Hepatic stellate cell (primary cell): ENCODE measurements at regions not wholly inside any gene's neighbourhood (a gene's known extent, or its start where the extent isn't known, plus 50 kb on each side); places are given as distances from the start of the nearest gene placed in this dataset.

Experiments used
- DNase-seq: peaks from one replicate; pipeline ENCODE4 v3.0.0; 2011; ENCODE audit warnings: low spot score

DNA sequence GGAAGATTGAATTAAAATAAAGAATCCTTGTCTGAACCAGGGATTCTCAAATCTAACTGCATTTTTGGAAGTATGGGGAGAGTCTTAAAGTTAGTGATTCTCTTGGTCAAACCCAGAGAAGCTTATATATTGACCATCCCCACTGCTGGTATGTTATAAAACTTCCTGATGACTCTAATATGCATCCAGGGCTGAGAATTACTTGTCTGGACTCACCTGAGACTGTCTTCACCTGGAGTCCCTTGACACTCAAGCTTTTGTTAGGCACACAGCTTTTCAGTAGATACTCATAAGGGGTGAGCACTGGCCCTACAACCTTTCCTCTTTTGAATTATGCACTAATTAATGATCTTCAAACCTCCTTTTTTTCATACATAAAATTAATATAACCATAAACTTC, 149.6 kb upstream of the GULP1 start:
- DNase-seq: no peak

DNA sequence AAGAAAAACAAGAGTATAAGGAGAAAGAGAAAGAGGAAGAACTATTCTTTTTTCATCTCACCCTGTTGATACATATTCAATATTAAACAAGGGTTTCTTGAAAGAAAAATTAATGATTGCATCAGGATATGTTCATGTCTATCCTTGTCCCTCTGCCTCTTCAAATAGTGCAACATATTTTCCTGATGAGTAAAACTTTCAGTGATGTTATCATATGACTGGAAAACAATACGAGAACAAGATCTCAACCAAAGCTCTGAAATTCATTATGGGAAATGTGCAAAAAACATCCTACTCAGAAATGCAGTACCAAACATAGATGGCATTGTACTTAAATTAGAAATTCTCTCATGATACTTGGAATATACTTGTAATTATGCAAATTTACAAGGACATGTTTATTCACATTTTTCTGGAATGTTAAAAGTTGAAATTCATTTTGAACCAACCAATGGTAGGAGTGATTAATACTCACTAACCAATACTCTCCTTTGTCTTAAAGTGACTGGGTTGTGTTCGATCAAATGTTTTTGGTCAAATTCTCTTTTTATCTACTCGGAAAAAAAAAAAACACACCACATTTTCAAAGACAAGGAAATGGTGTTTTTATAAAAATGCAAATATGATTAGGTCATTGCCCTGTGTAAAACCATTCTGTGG, 148.9 kb upstream of the GULP1 start:
- no peak for DNase-seq

DNA sequence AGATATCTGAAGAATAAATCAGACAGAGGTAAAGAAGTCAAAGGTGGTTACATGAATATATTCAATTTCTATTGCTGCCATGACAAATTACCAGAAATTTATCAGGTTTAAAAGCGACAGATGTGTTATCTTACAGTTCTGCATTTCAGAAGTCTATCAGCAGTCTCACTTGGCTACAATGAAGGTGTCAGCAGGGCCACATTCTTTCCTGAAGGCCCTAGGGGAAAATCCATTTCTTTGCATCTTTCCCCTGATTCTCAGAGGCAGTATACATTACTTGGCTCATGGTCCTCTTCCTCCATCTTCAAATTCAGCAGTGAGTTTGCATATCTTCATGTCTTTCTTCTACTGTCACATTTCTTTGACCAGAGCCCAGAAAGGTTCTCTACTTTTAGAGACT, 145.8 kb upstream of the GULP1 start:
- no peak for DNase-seq

DNA sequence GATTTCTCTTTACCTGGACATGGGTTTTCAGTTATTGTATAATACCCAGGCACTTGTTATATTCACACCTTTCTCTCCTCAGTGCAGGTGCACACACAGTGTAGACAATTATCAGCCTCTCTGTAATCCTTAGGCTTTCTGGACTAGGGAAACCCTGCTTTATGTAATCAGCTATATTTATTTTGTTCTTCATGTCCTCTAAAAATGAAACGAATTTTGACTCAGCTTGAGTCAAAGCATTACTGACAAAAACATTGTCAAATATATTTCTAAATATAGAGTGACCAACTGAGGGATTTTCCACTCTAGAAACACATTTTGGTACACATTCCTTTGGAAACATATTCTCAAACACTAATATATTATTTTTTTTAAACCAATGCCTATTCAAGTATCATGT, 144.8 kb upstream of the GULP1 start:
- DNase-seq: no peak

DNA sequence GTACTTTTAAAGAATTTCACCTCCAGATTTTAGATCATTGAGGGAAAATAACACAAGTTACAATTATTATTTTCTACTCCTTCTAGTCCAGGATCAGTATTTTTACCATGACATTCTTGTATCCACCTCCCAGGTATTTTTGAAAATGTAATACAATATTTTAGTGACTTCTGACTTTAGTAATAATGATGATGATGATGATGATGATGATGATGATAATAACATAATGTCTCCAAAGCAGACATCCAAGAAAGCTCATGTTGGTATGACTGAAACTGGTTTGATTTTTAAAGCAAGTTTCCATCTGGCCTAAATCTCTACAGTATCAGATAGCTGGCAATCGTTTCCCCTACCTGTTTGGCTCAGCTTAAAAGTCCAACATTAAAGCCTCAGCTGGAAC, 140.0 kb upstream of the GULP1 start:
- DNase-seq: no peak

DNA sequence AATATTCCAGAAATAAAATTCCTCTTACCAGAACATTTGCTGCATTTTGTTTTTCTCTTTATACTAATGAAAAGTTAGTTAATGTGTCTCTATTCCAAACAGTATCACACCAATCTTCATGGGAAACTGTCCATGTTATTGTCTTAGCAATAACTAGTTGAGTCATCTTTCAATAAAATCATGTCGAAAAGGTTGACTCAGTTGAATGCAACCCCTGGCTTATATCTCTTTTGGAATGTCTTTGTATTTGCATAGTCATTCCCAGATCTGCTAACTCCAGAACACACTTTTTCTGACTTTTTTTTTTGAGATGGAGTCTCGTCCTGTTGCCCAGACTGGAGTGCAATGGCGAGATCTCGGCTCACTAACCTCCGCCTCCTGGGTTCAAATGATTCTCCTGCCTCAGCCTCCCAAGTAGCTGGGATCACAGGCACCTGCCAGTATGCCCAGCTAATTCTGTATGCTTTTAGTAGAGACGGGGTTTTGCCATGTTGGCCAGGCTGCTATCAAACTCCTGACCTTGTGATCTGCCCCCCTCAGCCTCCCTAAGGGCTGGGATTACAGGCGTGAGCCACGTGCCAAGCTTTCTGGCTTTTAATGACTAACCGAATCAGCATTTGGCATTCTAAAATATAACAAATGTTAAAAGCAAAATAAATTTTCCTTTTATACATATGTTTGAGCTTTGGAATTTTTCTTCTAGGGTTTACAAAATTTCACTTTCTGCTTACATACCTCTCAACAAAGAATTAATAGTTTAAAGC, 133.2 kb upstream of the GULP1 start:
- DNase-seq: peak; percentile 4

DNA sequence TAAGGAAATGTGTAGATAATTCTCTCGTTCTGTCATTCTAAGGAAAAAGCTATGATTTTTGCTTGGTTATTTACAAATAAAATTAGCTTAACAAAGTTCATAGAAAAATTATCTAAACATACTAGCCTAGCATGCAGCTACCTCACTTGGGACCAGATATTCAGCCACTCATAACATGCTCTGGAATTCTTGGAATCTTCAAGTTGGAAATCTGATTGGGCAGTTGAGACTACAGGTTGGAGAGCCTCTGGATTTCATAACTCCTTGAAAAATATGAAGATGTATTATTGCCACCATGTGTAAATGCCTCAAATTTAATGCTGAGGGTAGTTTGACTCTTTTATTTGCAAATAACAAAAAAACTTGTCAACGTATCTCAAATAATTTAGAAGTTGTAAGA, 132.2 kb upstream of the GULP1 start:
- DNase-seq: no peak

DNA sequence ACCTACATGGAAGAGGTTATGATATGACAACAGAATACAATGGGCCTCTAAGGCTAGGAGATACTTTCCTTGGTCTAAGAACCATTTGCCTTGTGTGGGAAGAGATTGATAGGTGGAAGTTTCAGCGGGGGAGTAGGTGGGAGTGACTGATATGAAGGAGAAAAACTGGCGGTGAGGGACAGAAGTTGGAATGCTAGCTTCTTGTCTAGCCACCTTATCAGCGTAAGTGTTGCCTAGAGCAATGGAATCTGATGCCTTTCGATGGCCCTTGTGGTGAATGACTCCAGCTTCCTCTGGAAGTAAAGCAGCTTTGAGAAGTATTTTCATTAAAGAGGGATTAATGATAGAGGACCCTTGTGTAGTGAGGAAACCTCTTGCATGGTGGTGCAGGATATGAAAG, 121.3 kb upstream of the GULP1 start:
- no peak for DNase-seq

DNA sequence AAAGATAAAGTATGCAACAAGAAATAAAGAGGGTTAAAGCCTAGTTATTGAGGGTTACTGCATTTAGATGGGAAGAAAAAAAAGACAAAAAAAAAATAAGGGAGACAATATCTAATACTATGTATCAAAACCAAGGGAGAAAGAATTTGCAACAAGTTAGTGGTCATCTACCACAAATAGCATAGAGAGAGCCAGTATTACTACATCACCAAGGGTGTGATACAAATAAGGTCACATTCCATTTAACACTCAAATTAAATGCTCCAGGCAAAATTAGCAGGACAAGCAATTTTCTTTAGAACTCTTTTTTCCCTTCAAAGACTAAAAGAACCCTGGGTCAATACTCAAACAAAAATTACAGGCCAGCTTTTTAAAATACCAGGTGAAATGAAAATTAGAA, 115.1 kb upstream of the GULP1 start:
- DNase-seq: no peak

DNA sequence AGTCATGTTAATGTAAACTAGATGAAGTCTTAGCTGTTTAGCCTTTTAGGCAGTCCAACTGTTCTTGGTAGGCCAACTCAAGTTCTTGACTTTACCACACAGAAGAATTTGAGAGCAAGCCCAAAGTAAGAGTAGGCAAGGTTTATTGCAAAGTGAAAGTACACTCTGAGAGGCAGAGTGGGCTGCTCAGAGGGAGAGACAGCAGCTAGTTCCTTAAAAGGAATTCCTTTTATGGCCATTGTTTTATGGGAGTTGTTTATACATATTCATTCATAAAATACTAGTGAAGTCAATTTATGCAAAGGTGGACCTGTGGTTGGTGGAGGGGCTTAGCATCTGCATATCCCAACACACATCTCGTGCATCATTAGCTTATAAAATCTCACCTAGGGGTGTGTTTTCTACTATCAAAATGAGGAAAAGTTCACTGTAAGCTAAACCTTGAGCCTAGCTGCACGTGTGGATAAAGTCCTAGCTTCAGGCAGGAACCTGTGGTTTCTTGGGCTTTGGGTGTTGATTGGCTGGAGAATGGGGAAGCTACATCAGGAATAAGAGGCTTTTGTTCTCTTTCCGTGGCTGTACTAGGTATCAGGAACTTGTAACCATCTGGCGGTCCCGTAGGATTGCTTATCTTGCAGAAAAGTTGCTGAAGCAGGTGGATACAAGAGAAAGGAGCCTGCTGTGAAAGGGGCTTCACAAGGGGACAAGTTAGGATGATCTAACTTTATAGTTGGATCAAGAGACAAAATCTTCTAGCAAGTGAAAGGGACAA, 110.4 kb upstream of the GULP1 start:
- DNase-seq: no peak

DNA sequence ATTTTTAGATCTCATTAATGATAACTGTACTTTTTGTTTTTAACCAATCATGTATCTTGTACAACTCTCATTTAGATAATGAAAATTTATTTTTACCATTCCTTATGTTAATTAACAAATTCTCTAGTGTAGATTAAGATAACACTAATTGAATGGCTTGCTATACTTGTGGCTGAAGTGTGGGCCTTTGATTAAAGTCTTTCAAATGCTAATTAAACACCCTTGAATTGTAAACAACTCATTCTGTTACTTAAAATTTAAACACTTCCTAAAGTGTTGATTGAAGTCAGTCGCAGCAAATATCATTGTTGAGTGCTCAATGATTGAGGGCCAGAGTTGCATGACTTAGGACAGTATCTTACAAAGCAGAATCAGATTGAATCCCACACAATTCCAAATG, 109.8 kb upstream of the GULP1 start:
- DNase-seq: no peak

DNA sequence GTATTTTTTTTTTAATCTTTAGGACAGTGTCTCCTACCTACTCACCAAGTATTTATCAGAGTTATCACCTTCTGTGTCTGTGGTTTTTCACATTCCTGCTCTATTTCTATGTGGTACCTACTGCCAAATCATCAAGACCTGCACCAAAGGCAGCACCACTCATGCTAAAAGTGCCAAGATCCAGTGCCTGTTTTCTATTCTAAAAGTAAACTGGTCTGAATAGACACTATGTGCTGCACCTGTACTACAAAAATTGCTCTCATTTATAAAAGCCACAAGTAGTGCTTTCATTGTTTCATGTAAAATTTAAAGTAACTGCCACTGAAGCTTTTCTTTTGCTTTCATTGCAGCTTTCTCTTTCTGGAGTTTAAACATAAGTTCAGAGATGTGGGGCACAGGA, 103.9 kb upstream of the GULP1 start:
- no peak for DNase-seq

DNA sequence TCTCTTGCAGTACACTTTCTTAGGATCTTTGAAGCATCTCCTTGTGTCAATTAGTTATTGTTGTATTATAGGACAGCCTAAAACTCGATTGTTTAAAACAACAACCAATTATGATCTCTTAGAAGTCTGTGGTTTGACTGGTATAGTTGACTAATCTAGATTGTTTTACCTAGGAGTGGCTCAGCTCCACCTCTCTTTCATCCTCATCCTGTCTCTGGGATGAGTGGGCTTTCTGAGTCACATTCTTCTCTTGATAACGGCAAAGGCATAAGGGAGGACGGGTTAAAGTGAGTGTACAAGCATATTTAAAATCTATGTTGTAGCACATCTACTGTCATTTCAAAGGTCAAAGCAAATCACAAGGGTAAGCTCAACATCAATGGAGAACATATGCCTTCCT, 102.3 kb upstream of the GULP1 start:
- DNase-seq: no peak

DNA sequence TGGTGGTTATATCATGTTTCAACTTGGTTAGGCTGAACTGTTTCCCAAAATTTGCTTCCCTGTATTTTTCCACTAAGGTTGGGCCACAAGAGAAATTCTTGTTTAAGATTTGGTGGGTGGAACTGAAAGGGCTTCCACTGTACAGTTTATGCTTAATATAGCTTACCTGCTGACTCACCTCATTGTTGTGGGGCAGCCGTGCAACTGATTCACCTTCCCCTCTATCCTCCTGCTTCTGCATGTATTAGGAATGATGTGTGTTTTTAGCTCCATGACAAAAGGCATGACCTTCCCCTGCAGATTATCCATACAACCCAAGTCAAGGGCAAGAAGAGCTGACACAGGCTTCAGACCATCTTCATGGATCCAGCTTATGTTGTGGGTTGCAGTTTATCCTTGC, 98.4 kb upstream of the GULP1 start:
- DNase-seq: no peak

DNA sequence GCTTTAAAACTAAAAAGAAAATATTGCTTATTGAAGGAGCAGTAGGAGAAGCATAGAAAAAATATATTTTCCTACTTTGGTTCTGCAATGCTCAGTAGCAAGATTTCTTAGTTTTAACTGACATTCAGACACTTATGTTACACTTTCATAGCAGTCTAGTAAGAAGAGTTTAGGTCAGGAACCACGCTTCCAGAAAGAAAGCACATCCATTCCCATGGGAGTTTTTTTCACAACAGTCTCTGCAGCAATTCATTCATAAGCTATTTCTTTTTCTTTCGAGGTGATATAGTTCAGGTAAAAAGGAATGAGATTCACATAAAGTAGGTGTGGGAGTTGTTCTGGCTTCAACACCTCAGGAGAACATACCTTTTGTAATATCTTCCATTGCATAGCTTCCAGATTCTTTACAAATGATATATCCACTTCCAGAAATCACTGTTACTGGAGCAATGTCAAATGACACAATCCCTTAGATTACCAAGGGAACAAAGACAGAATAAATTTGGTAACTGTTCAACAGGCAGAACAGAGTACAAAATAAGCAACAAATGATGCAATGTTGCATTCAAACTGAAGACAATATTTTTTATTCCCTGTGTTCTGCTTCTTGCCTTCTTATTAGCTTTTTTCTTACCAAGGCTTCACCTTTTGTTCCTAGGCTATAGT, 95.2 kb upstream of the GULP1 start:
- no peak for DNase-seq

DNA sequence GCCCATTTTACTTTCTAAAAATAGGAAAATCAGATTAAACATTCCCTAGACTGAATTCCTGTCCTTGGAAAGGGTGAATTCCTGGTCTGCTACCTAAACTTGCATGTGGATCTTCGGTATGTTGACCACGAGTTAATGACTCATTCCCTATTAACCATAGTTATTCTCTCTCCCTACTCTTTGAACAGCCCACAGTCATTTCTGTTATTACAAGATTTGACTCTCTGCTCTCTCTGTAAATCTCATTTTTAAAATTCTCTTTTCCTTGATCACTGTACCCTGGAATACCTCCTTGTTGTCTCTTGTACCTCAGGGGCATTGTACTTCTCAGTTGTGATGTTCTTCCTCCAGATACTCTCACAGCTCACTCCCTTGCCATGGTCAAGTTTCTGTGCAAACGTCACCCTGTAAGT, 92.0 kb upstream of the GULP1 start:
- DNase-seq: peak; percentile 76

DNA sequence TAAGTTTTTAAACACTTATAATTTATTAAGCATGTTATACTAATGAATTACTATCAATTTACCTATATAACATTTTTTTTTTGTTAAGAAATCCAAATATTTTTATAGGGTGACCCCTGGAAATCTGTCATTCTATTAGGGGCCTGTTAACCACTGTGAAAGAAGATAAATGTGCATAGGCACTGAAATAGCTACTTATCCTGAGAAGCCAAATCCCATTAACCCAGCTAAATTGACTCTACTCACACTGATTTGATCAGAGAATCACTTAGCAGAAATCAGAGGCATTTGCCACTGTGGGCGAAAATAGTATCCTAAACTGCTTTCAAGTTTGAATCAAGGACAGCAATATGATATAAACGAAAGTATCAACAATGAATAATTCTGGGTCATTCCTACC, 90.0 kb upstream of the GULP1 start:
- no peak for DNase-seq

DNA sequence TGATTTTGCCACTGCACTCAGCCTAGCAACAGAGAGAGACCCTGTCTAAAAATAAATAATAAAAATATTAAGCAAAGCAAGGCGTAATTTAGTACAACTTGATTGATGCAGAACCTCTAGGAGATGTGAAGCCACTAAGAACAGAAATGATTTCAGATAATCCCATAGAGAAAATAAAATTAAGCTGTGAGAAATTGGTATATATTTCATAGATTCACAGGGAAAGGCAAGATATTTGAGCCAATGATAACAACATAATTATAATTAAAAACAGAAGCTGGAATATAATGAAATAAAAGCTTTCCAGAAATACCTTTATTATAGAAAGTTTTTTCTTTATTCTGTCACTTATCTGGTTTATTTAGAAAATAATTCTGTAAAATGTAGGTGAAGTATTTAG, 88.9 kb upstream of the GULP1 start:
- DNase-seq: no peak

DNA sequence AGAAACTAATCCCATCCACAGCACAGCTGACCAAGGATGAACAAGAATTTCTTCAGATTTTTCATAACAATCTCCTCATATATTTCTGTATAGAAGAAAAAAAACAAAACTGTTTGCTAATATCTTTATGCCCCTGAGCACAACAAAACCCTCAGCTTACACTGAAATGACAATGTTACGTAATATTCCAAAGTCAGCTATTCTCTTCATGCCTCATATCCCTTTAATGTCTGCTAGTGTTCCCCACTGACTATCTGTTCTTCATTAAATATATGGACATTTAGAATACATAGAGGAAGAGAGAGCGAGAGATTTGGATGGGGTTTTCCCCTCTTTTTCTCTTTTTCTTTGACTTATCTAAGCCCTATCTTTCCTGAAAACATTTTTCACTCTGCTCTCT, 87.9 kb upstream of the GULP1 start:
- no peak for DNase-seq

DNA sequence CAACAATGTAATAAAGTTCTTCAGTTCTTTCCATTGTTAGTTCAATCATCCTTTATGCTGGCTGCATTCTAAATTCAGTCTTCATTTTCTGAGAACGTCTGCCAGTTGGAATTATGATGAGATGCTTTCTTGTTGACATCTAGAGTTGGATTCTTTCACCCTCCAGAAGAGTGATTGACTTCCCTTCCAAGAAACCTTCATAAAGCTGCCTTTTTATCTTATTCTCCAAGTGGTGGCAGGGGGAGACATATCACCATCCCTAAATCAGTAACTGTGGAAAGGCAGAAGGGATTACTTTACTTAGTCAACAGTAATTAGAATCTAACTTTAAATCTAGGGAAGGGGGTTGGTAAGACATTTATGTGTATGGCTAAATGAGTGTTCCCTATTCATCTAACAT, 86.8 kb upstream of the GULP1 start:
- no peak for DNase-seq

DNA sequence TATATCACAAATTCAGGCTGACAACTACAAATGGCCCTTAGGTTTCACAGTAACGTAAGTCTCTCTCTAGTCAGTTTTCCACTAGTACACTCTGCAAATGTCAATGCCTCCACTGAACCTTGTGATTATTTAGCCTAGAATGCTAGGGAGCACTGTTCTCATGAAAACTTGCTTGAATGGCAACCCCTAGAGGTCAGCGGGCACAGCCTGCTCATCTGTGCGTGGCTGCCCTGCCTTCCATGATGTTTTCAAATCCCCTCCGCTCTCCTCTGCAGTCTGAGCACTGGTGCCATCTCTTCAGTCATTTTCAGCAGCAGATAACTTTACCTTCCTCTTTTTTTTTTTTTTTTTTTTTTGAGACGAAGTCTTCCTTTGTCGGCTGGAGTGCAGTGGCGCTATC, 84.1 kb upstream of the GULP1 start:
- DNase-seq: no peak

DNA sequence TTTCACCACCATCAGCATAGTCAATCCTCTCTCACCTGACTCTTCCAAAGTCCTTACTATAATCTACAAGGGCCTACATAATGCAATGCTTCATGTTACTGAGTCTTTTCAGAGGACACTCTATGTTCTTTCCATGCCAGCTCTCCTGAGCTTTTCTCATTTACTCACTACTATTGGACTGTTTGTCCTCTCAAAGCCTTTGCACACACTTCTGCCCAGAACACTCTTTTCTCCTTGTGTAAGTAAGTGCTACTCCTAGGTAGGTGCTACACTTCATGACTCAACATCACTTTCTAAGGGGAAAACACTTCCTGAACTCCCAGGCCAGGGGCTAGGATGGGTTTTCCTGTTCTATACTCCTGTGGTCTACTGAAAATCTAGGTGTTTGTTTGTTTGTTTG, 82.5 kb upstream of the GULP1 start:
- DNase-seq: no peak

DNA sequence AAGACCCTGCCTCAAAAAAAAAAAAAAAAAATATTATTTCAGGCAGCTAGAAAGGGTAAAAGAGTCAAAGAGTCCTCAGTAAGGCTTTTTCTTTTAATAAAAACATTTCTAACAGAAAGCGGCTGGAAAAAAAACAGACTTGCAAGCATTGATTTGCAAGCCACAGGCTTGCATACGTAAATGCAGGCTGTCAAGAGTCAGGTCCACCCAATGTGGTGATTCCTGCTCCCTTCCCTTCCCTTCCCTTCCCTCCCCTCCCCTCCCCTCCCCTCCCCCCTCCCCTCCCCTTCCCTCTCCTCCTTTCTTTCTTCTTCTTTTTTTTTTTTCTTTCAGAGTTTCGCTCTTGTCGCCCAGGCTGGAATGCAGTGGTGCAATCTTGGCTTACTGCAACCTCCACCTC, 74.4 kb upstream of the GULP1 start:
- DNase-seq: no peak
